ENCODE measurements at regions not wholly inside any gene's neighbourhood (a gene's known extent, or its start where the extent isn't known, plus 50 kb on each side); places are given as distances from the start of the nearest gene placed in this dataset.

- TF ChIP-seq CTCF (optimal IDR thresholded peaks at IDR 0.05 in 1 of 3, IDR thresholded peaks at IDR 0.05 in 1 of 3, conservative IDR thresholded peaks at IDR 0.05 in 1 of 3; ENCODE audit: extremely low read depth in 1 of 3, insufficient read depth in 2 of 3, low read length in 3 of 3): no peak
- no peak for TF ChIP-seq EZH2 (IDR thresholded peaks at IDR 0.05; ENCODE audit: low read length)
Measured at GRCh38 chr2:9149388-9149660, 57.3 kb upstream of the ASAP2 start.

All from keratinocyte (primary cell).